RWPE2 (cell line): ENCODE measurements at regions not wholly inside any gene's neighbourhood (a gene's known extent, or its start where the extent isn't known, plus 50 kb on each side); places are given as distances from the start of the nearest gene placed in this dataset.
"Not testable (repeated sequence)": the region's sequence is repeated elsewhere in the genome, so short reads cannot be mapped to it uniquely, and the experiment has no call there.

Experiments used
- ATAC-seq: fragments of 200-7000 bp; cut with Tn5 transposase; 3 replicates; pipeline ENCODE4 v1.9.1; 2021; ENCODE audit warnings: low read depth
- DNase-seq: peaks from one replicate; pipeline ENCODE4 v3.0.0-alpha.2; 2020; ENCODE audit warnings: low spot score
- H3K27ac ChIP-seq: fragments of 450-650 bp; 2 replicates; pipeline ENCODE4 v1.5.1; 2017; ENCODE audit warnings: mild to moderate bottlenecking; ENCODE audit not compliant: poor library complexity, severe bottlenecking
- H3K27me3 ChIP-seq: fragments of 250-450 bp; sonication (Bioruptor Pico); 2 replicates; pipeline ENCODE4 v1.5.1; 2021; ENCODE audit warnings: mild to moderate bottlenecking, moderate library complexity; ENCODE audit not compliant: insufficient read depth, poor library complexity, severe bottlenecking
- H3K36me3 ChIP-seq: fragments of 250-450 bp; sonication (Bioruptor Pico); 2 replicates; pipeline ENCODE4 v1.5.1; 2020; ENCODE audit warnings: low read depth, mild to moderate bottlenecking, moderate library complexity
- H3K4me1 ChIP-seq: fragments of 250-450 bp; sonication (Bioruptor Pico); 2 replicates; pipeline ENCODE4 v1.5.1; 2021; ENCODE audit warnings: mild to moderate bottlenecking, moderate library complexity; ENCODE audit not compliant: insufficient read depth, poor library complexity, severe bottlenecking
- H3K4me3 ChIP-seq: fragments of 250-450 bp; sonication (Bioruptor Pico); 2 replicates; pipeline ENCODE4 v1.5.1; 2021; ENCODE audit warnings: mild to moderate bottlenecking, moderate library complexity; ENCODE audit not compliant: severe bottlenecking
- H3K9me3 ChIP-seq: fragments of 250-450 bp; sonication (Bioruptor Pico); 2 replicates; pipeline ENCODE4 v1.5.1; 2021; ENCODE audit warnings: mild to moderate bottlenecking, moderate library complexity; ENCODE audit not compliant: severe bottlenecking
- CTCF ChIP-seq: fragments of 450-650 bp; IDR thresholded peaks from one replicate; pipeline ENCODE4 v1.5.1; 2017; ENCODE audit warnings: mild to moderate bottlenecking, moderate library complexity; ENCODE audit not compliant: poor library complexity, severe bottlenecking

- no peak for ATAC-seq
- no peaks in the 10 kb centered on the region for H3K36me3 ChIP-seq
- no peak overlapping the region for H3K27ac ChIP-seq
- H3K27me3 ChIP-seq: no peaks in the 10 kb centered on the region
- TF ChIP-seq CTCF: no peak
- no peak for DNase-seq
- H3K4me1 ChIP-seq: no peaks in the 10 kb centered on the region
- H3K4me3 ChIP-seq: no peak overlapping the region
- no peaks in the 10 kb centered on the region for H3K9me3 ChIP-seq
These were observed 350.8 kb upstream of the NT5C1B start for GRCh38 chr2:18940184-18940583.

DNA sequence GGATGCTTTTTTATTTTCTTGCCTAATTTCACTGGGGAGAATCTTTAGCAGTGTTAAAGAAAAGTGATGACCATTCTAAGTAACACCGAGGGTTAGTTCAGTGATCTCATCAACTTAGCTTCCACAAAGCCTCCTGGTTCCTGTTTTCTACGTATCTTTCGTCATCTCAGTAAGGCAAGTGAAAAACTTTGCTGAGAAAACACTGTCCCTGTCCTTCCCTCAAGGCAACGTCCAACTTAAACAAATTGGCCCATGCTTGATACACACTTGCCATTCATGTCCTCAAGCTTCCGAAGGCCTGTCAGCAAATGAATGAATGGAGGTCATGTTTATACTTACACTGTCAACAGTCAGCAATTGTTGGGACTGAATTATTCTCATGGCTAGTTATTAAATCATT is 350.4 kb upstream of the NT5C1B start:
- H3K9me3 ChIP-seq, H3K27ac ChIP-seq, H3K4me1 ChIP-seq, H3K4me3 ChIP-seq, DNase-seq, H3K36me3 ChIP-seq, H3K27me3 ChIP-seq, ATAC-seq: not testable (repeated sequence)

- H3K9me3 ChIP-seq: no peaks in the 10 kb centered on the region
These were observed 345.5 kb upstream of the NT5C1B start for GRCh38 chr2:18934886-18935285.

DNA sequence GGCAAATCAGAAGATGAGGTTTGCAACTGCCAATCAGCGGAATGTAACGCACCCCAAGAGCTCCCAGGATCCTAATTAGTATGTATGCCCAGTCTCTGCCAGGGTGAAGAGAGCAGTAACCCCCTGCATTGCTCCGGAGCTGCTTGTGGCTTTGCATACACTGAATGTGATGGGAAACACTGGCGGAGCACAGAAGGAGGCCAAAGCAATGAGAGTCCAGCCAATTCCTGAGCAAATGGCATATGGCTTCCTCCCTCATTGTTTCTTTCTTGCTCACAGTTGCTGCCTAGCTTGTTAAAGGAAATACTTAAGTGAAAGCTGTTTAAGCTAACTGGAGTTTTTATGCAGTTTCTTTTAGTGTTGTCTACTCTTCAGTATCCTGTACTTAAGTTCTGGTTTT is 343.5 kb upstream of the NT5C1B start:
- H3K9me3 ChIP-seq: no peaks in the 10 kb centered on the region
- no peaks in the 10 kb centered on the region for H3K4me1 ChIP-seq
- H3K36me3 ChIP-seq: no peaks in the 10 kb centered on the region
- ATAC-seq (no peak), DNase-seq (no peak)
- no peaks in the 10 kb centered on the region for H3K27me3 ChIP-seq
- H3K4me3 ChIP-seq: no peak overlapping the region
- no peak for TF ChIP-seq CTCF
- H3K27ac ChIP-seq: no peak overlapping the region

More at GRCh38 chr2:18934886-18935285, 345.5 kb upstream of the NT5C1B start:
- TF ChIP-seq CTCF: no peak
- H3K27me3 ChIP-seq: no peaks in the 10 kb centered on the region
- DNase-seq (no peak), ATAC-seq (no peak)
- H3K27ac ChIP-seq: no peak overlapping the region
- H3K4me1 ChIP-seq: no peaks in the 10 kb centered on the region
- no peaks in the 10 kb centered on the region for H3K36me3 ChIP-seq
- no peak overlapping the region for H3K4me3 ChIP-seq

DNA sequence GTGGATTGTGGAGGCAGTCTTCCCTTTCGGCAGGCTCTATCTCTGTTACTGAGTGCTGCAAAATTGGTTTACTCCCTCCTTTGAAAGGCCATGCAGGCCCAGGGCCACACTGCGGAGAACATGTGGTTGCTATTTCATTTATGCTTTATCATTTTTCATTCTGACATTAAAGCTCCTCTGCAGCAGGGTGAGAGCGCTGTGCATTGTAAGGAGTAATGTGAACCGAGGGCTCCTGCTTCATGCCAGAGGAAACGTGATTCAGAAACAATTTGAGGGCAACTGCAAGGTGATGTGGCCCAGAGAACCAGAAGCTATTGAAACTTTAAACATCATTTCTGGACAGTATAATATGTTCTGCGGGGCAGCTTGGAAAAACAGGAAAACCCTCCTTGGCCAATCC is 341.6 kb upstream of the NT5C1B start:
- no peak overlapping the region for H3K27ac ChIP-seq
- H3K27me3 ChIP-seq: no peaks in the 10 kb centered on the region
- H3K4me3 ChIP-seq: no peak overlapping the region
- H3K36me3 ChIP-seq: no peaks in the 10 kb centered on the region
- no peak for TF ChIP-seq CTCF
- DNase-seq: no peak
- no peak for ATAC-seq
- no peaks in the 10 kb centered on the region for H3K9me3 ChIP-seq
- H3K4me1 ChIP-seq: no peaks in the 10 kb centered on the region
